ENCODE measurements at regions not wholly inside any gene's neighbourhood (a gene's known extent, or its start where the extent isn't known, plus 50 kb on each side); places are given as distances from the start of the nearest gene placed in this dataset.

GRCh38 chr2:8394131-8394530, 287.7 kb upstream of the ID2 start:
- Histone ChIP-seq H3K9me3 (no peaks in the 10 kb centered on the region), H3K4me3 (replicated peaks in 1 of 3) (no peak overlapping the region), H3K27ac (no peak overlapping the region), H3K4me1 (no peaks in the 10 kb centered on the region), H3K36me3 (no peaks in the 10 kb centered on the region), H3K27me3 (no peaks in the 10 kb centered on the region)
- intact Hi-C loops (cut with DNase I), result no loop called here
- 94 to 99% methylated on average over 5 of the region's 5 CpGs for WGBS, 2 donors
- no peak for TF ChIP-seq CTCF (IDR thresholded peaks at IDR 0.05)
- no peak for TF ChIP-seq POLR2A (IDR thresholded peaks at IDR 0.05)
- no peak for DNase-seq

- Histone ChIP-seq H3K36me3 (no peaks in the 10 kb centered on the region), H3K27me3 (no peaks in the 10 kb centered on the region), H3K9me3 (no peaks in the 10 kb centered on the region), H3K4me1 (no peaks in the 10 kb centered on the region), H3K4me3 (replicated peaks in 1 of 3) (no peak overlapping the region), H3K27ac (no peak overlapping the region)
- no peak for DNase-seq
- intact Hi-C loops (cut with DNase I), result no loop called here
- WGBS, 2 donors, result 87 to 90% methylated on average over 9 of the region's 9 CpGs
- TF ChIP-seq CTCF (IDR thresholded peaks at IDR 0.05) (no peak), POLR2A (IDR thresholded peaks at IDR 0.05) (no peak)
Observed at GRCh38 chr2:8394569-8395359, 287.1 kb upstream of the ID2 start.

- Histone ChIP-seq H3K4me3 (replicated peaks in 1 of 3) (no peak overlapping the region), H3K27me3 (no peaks in the 10 kb centered on the region), H3K36me3 (no peaks in the 10 kb centered on the region), H3K27ac (no peak overlapping the region), H3K9me3 (no peaks in the 10 kb centered on the region), H3K4me1 (no peaks in the 10 kb centered on the region)
- intact Hi-C loops (cut with DNase I), result no loop called here
- 66 to 67% methylated on average over 1 of the region's 1 CpG for WGBS, 2 donors
- TF ChIP-seq CTCF (IDR thresholded peaks at IDR 0.05) (no peak), POLR2A (IDR thresholded peaks at IDR 0.05) (no peak)
- no peak for DNase-seq
Observed at GRCh38 chr2:8395718-8396117, 286.1 kb upstream of the ID2 start.

- Histone ChIP-seq H3K9me3 (no peaks in the 10 kb centered on the region), H3K4me3 (replicated peaks in 1 of 3) (no peak overlapping the region), H3K4me1 (no peaks in the 10 kb centered on the region), H3K36me3 (no peaks in the 10 kb centered on the region), H3K27me3 (no peaks in the 10 kb centered on the region), H3K27ac (no peak overlapping the region)
- intact Hi-C loops (cut with DNase I), result no loop called here
- TF ChIP-seq CTCF (IDR thresholded peaks at IDR 0.05) (no peak), POLR2A (IDR thresholded peaks at IDR 0.05) (no peak)
- WGBS, 2 donors, result 73 to 80% methylated on average over 13 of the region's 13 CpGs
- DNase-seq, result no peak
Observed at GRCh38 chr2:8398040-8398668, 283.7 kb upstream of the ID2 start.

GRCh38 chr2:8399731-8400130, 282.1 kb upstream of the ID2 start:
- H3K4me3 ChIP-seq (replicated peaks in 1 of 3), result no peak overlapping the region
- no peaks in the 10 kb centered on the region for H3K27me3 ChIP-seq
- H3K27ac ChIP-seq, result no peak overlapping the region
- no peak for TF ChIP-seq POLR2A (IDR thresholded peaks at IDR 0.05)
- TF ChIP-seq CTCF (IDR thresholded peaks at IDR 0.05), result no peak
- WGBS, 2 donors, result 95 to 97% methylated on average over 4 of the region's 4 CpGs
- no peaks in the 10 kb centered on the region for H3K9me3 ChIP-seq
- no peak for DNase-seq
- no peaks in the 10 kb centered on the region for H3K4me1 ChIP-seq
- no peaks in the 10 kb centered on the region for H3K36me3 ChIP-seq
- intact Hi-C loops (cut with DNase I), result no loop called here
